ENCODE measurements at regions not wholly inside any gene's neighbourhood (a gene's known extent, or its start where the extent isn't known, plus 50 kb on each side); places are given as distances from the start of the nearest gene placed in this dataset.

DNA sequence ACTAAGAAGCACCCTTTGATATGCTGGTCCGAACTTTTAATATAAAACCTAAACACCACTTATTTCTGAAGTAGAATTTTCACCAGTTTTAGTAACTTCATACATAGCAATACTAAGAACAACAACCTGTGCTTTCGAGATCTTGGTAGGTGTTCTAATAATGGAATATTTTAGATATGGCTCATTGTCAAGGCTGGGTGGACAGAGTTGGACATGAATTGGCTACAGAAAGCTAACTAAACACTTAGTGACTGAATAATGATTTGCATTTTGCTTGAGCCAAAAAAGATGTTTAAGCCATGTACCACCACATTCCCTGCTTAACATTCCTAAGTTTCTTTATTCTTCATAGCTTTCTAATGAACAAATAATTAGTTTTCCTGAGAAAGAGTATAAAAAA, 344.3 kb upstream of the SGCG start:
- no peak overlapping the region for H3K4me2 ChIP-seq (ENCODE audit: insufficient read depth, insufficient read length, low read length)
- H3K27me3 ChIP-seq (ENCODE audit: insufficient read depth, low read length), result no peaks in the 10 kb centered on the region
- H3K14ac ChIP-seq (ENCODE audit: insufficient read depth, low read length), result no peak overlapping the region
- no peak overlapping the region for H3K27ac Mint-ChIP-seq
- no peak overlapping the region for H3K9ac ChIP-seq (ENCODE audit: extremely low read depth, insufficient read length, low read length)
- no peak overlapping the region for H4K5ac ChIP-seq (ENCODE audit: insufficient read length, low read depth, low read length)
- no peaks in the 10 kb centered on the region; a peak in 1 of 4 replicates for H3K4me1 Mint-ChIP-seq
- TF ChIP-seq, protein P1, sequence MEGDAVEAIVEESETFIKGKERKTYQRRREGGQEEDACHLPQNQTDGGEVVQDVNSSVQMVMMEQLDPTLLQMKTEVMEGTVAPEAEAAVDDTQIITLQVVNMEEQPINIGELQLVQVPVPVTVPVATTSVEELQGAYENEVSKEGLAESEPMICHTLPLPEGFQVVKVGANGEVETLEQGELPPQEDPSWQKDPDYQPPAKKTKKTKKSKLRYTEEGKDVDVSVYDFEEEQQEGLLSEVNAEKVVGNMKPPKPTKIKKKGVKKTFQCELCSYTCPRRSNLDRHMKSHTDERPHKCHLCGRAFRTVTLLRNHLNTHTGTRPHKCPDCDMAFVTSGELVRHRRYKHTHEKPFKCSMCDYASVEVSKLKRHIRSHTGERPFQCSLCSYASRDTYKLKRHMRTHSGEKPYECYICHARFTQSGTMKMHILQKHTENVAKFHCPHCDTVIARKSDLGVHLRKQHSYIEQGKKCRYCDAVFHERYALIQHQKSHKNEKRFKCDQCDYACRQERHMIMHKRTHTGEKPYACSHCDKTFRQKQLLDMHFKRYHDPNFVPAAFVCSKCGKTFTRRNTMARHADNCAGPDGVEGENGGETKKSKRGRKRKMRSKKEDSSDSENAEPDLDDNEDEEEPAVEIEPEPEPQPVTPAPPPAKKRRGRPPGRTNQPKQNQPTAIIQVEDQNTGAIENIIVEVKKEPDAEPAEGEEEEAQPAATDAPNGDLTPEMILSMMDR (conservative IDR thresholded peaks at IDR 0.05), result no peak
- no peak overlapping the region for H3K18ac ChIP-seq (ENCODE audit: insufficient read length, low read depth, low read length)
- H2AK5ac ChIP-seq (ENCODE audit: insufficient read length, low read length), result no peak overlapping the region
- H4K20me1 ChIP-seq (ENCODE audit: control insufficient read depth, insufficient read depth, insufficient read length), result no peaks in the 10 kb centered on the region
- no peak overlapping the region for H3K4ac ChIP-seq (ENCODE audit: low read depth, low read length)
- no peak overlapping the region for H4K91ac ChIP-seq (ENCODE audit: insufficient read length, low read depth, low read length)
- H2AFZ ChIP-seq (ENCODE audit: low read length), result no peak overlapping the region
- no peak overlapping the region for H2BK20ac ChIP-seq (ENCODE audit: low read depth, low read length, poor library complexity, severe bottlenecking)
- no peaks in the 10 kb centered on the region for H3K79me1 ChIP-seq (ENCODE audit: insufficient read depth, low read depth, low read length, poor library complexity, severe bottlenecking)
- no peak overlapping the region for H3K23ac ChIP-seq (ENCODE audit: insufficient read length, low read depth, low read length)
- no CpG with 5 or more reads among the region's 2 CpGs for WGBS (ENCODE audit: extremely low coverage, insufficient read length, low lambda C conversion rate)
- no peaks in the 10 kb centered on the region for H3K9me3 Mint-ChIP-seq
- no peak overlapping the region for H3K4me3 Mint-ChIP-seq
- H2BK12ac ChIP-seq (ENCODE audit: insufficient read length, low read depth, low read length), result no peak overlapping the region
- H3K79me2 ChIP-seq (ENCODE audit: insufficient read depth, low read length), result no peaks in the 10 kb centered on the region
- H3K4me1 ChIP-seq (ENCODE audit: insufficient read depth, low read length), result no peaks in the 10 kb centered on the region
- no peak overlapping the region for H4K8ac ChIP-seq (replicated peaks; ENCODE audit: insufficient read length, low read depth, low read length)
- H2BK120ac ChIP-seq (ENCODE audit: low read depth, low read length, poor library complexity, severe bottlenecking), result no peak overlapping the region
- no peaks in the 10 kb centered on the region for H3K27me3 Mint-ChIP-seq (ENCODE audit: low read depth)
- H3K56ac ChIP-seq (ENCODE audit: insufficient read length, low read depth, low read length), result no peak overlapping the region
- H3T11ph ChIP-seq (ENCODE audit: low read length), result no peak overlapping the region
- H3K27ac ChIP-seq (ENCODE audit: insufficient read length, low read depth, low read length), result no peak overlapping the region
- no peak overlapping the region for H2BK15ac ChIP-seq (ENCODE audit: low read depth, low read length)
- no peaks in the 10 kb centered on the region for H3K23me2 ChIP-seq (ENCODE audit: insufficient read length, low read depth, low read length, poor library complexity, severe bottlenecking)
- no peaks in the 10 kb centered on the region for H3K9me3 ChIP-seq (ENCODE audit: control insufficient read depth, low read depth, low read length)
- no peak for DNase-seq
- no peak overlapping the region for H2BK5ac ChIP-seq (ENCODE audit: insufficient read length, low read length)
- H3K36me3 Mint-ChIP-seq (ENCODE audit: insufficient read depth in 1 of 3, low read depth in 3 of 3), result no peaks in the 10 kb centered on the region
